Stimulated activated effector memory CD8-positive, alpha-beta T cell treated with anti-CD3 and anti-CD28 coated beads, Interleukin-12 subunit alpha, Interleukin-12 subunit beta, amount 100 ng/mL, for 72 hours (primary cell): ENCODE measurements at regions not wholly inside any gene's neighbourhood (a gene's known extent, or its start where the extent isn't known, plus 50 kb on each side); places are given as distances from the start of the nearest gene placed in this dataset.

Experiments used
- ATAC-seq: fragments of 150-1000 bp; cut with Tn5 transposase; 2 replicates; pipeline ENCODE4 v1.10.0; 2021
- DNase-seq, 2 donors: peaks; one replicate each; pipeline ENCODE4 v3.0.0; 2021 to 2022; ENCODE audit warnings: low spot score in 2 of 2
- H3K27ac Mint-ChIP-seq: one replicate; pipeline ENCODE4 v1.8.0; 2022; ENCODE audit warnings: mild to moderate bottlenecking, mixed read lengths
- H3K36me3 Mint-ChIP-seq: one replicate; pipeline ENCODE4 v1.8.0; 2022; ENCODE audit warnings: mild to moderate bottlenecking, mixed read lengths
- H3K4me1 Mint-ChIP-seq: one replicate; pipeline ENCODE4 v1.8.0; 2022; ENCODE audit warnings: mixed read lengths
- H3K4me3 Mint-ChIP-seq: one replicate; pipeline ENCODE4 v1.8.0; 2022; ENCODE audit warnings: mild to moderate bottlenecking, mixed read lengths
- H3K9me3 Mint-ChIP-seq: one replicate; pipeline ENCODE4 v1.8.0; 2022; ENCODE audit warnings: mixed read lengths

DNA sequence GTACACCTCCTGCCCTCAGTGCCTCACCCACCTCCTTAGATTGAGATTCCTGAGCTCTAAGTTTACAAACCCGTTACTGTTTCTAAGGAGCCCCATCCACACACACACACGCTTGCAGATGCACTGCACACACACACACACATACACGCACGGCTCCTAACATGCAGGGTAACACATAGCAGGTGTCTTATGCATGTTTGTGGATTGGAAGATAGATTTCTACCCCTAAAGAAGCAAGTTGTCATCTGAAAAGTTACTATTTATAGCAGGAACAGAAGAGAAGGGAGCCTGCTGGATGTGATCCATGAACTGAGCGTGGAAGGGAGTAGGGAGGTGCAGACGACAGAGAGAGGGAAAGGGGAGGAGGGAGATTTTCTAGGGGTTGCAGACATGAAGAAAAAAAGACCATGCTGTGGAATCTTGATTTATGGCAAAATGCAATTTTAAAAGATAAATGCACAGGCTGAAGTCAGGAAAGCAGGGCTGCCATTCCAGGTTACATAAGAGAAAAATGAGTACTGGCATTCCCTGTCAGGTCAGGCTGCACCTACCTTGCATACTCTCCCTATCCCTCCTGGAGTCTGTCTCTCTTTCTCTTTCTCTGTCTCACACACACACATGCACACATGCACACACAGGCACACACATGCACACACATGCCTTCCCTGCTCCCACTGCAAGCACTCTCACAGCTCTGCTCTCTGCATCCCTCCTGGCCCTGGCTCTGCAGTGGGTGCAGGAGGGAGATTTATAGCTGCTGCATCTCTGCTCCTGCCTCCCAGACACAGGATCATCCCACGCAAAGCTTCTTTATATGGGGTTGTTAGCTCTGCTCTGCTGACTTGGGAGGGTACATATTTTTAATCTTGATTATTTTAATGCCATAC is 192.6 kb upstream of the MYT1L start:
- ATAC-seq (no peak), DNase-seq (no peak)
- H3K36me3 Mint-ChIP-seq, result no peaks in the 10 kb centered on the region
- no peaks in the 10 kb centered on the region for H3K4me1 Mint-ChIP-seq
- peaks cover 4% of the 10 kb centered on the region for H3K9me3 Mint-ChIP-seq
- H3K4me3 Mint-ChIP-seq, result no peak overlapping the region
- H3K27ac Mint-ChIP-seq, result no peak overlapping the region

DNA sequence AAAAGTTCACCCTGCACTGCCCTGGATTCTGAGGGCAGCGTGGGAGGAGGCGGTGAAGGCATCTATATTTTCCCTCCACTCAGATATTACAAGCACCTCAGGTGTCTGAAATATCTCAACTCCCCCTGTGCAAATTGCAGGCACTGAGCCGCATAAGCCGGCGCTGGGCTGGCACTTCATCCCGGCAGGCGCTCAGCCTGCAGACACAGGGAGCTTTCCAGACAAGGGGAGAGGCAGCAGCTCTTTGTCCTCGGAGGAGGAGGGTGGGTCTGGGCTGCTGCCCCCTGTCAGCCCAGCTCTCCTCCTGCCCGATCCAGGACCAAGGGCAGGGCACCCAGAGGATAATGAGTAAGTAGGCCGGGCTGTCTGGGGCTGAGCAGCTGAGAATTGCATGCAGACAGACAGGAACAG is 189.3 kb upstream of the MYT1L start:
- DNase-seq, result no peak
- Mint-ChIP-seq H3K4me1 (no peaks in the 10 kb centered on the region), H3K27ac (no peak overlapping the region), H3K9me3 (peaks cover 4% of the 10 kb centered on the region), H3K4me3 (no peak overlapping the region), H3K36me3 (no peaks in the 10 kb centered on the region)
- ATAC-seq, result no peak

DNA sequence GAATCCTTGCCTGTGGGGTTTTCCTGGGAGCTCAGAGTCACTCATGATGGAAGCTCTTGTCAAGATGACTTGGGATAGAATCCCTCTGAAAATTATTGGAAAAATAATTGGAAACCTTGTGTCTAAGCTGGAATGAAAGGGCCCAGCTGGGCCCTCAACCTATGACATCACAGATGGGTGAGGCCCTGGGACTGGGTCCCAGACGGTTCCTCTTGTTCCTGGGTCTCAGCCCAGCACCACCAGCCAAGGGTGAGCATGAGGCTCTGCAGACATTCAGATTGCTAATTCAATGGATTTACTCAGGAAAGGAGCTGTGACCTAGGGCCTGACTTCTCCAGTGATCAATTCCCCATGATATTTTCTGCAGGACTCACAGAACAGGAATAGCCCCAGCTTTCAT is 188.3 kb upstream of the MYT1L start:
- ATAC-seq, result no peak
- Mint-ChIP-seq H3K9me3 (peaks cover 4% of the 10 kb centered on the region), H3K4me3 (no peak overlapping the region), H3K27ac (no peak overlapping the region), H3K4me1 (no peaks in the 10 kb centered on the region), H3K36me3 (no peaks in the 10 kb centered on the region)
- no peak for DNase-seq

DNA sequence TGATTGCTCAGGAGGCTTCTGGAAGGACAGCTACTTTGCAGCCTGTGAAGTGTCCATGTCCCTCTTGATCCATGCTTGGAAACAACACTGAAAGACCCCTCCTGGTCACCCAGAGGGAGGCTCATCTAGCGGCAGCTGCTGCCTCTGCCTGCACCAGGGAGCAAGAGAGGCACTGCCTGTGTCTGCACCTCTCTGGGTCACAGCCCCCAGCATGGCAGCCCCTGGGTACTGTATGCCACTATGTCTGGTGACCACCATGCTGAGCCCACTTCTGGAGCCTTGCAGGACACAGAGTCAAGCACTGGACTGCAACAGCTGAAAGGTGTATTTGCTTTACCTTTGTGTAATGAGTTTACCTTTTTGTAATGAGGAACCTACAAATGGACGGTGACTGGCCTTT is 186.3 kb upstream of the MYT1L start:
- Mint-ChIP-seq H3K9me3 (peaks cover 4% of the 10 kb centered on the region), H3K36me3 (no peaks in the 10 kb centered on the region), H3K4me1 (no peaks in the 10 kb centered on the region), H3K27ac (no peak overlapping the region), H3K4me3 (no peak overlapping the region)
- DNase-seq (no peak), ATAC-seq (no peak)

DNA sequence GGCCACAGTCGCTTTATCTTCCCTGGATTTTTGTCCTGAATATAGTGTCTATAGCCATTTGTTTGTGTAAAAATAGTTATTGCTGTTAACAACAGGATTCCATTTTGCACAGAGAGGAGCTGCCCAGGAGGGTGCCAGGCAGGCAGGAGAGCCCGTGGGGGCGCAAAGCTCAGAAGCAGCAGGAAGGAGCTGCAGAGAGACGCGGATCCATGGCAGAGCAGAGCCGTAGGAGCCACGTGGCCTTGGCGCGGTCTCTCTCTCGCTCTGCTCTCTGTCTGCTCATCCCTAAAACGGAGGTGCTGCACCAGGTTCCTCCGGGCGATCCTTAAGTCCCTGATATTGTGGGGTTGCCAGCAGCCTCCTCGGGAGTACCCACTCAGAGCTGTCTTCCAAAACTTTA is 185.3 kb upstream of the MYT1L start:
- Mint-ChIP-seq H3K27ac (no peak overlapping the region), H3K36me3 (no peaks in the 10 kb centered on the region)

DNA sequence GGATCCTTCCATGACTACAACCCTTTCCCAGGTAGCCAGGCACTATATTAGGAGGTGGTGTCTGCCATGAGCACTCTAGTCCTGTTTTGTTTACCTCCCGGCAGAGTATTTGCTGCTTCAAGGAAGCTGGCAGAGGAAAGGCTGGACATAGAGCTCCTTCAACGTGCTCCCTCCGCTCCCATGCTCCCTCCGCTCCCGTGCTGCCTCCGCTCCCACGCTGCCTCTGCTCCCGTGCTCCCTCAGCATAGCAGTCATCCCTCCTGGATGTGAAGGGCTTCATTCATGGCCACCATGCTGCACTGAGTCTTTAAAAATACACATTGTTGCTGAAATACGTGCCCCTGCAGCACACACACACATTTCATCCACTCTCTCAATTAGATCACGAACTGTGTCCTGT is 181.9 kb upstream of the MYT1L start:
- DNase-seq (no peak), ATAC-seq (no peak)
- H3K27ac Mint-ChIP-seq, result no peak overlapping the region
- H3K4me3 Mint-ChIP-seq, result no peak overlapping the region
- no peaks in the 10 kb centered on the region for H3K9me3 Mint-ChIP-seq
- no peaks in the 10 kb centered on the region for H3K4me1 Mint-ChIP-seq
- H3K36me3 Mint-ChIP-seq, result no peaks in the 10 kb centered on the region

More for the DNA sequence above, 185.3 kb upstream of the MYT1L start:
- DNase-seq (no peak), ATAC-seq (no peak)
- Mint-ChIP-seq H3K4me3 (no peak overlapping the region), H3K4me1 (no peaks in the 10 kb centered on the region), H3K9me3 (no peaks in the 10 kb centered on the region)

DNA sequence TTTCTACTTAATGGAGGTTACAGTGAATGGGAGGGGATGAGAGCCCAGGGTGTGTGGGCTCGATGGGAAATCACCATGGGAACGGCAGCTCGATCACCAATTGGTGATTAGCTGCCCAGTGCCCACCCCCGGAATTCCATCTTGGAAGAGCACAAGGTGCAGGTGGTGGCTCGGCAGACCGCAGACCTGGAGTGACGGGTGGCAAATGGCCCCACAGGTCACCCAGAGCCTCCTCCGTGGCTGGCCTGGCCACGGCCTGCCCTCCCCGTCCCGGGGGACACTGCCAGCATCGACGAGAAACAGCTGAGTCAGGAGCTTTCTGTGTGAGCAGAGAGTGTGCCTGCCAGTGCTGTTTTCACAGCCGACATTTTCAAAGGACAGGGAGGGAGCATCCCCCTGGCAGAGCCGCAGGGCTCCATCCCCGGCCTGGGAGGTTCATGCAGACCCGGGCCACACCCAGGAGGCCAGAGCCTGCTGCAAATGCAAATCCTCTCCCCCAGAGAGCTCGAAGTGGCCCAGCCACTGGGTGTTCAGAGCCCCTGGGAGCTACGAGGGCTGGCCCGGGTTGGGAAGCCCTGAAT is 176.4 kb upstream of the MYT1L start:
- Mint-ChIP-seq H3K36me3 (no peaks in the 10 kb centered on the region), H3K4me3 (no peak overlapping the region), H3K27ac (no peak overlapping the region), H3K9me3 (peaks cover 3% of the 10 kb centered on the region), H3K4me1 (no peaks in the 10 kb centered on the region)
- DNase-seq, result no peak
- ATAC-seq, result no peak

DNA sequence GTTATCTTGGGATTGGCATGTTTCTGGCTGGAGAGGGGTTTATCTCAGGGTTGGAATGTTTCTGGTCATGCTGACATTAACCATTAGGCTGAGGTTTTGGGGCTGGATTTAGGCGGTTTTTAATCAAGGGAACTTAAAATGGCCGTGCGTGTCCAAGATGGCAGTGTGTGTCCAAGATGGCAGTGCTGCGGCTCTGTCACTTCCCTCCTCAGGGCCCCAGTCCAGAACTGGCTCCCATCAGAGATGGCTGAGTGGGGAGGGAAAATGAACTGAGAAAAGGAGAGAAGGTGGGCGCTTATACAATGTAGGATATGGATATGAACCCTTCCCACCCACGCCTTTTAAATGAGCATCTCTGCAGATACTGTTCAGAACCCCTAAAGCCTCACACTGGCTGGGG is 175.5 kb upstream of the MYT1L start:
- H3K4me1 Mint-ChIP-seq, result no peaks in the 10 kb centered on the region
- no peak for DNase-seq
- H3K27ac Mint-ChIP-seq, result no peak overlapping the region
- H3K4me3 Mint-ChIP-seq, result no peak overlapping the region
- H3K36me3 Mint-ChIP-seq, result no peaks in the 10 kb centered on the region
- ATAC-seq, result no peak
- peaks cover 4% of the 10 kb centered on the region for H3K9me3 Mint-ChIP-seq

DNA sequence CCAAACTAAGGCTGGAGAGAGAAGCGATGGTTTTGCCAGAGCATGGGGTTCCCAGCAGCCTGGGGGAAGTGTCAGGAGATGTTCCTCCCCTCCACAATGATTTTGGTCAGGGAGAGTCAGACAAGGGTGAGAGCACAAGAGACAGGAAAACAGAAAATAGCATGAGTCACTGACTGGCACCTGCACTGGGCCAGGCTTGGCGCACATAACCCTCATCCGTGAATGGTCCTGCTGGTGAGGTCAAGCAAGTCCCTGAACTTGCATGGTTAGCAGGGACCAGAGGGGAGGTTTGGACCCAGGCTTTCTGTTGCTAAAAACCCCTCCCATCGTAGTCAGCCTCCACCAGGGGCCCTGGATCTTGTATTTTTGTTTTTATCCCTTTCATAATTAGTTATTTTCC is 174.5 kb upstream of the MYT1L start:
- H3K4me3 Mint-ChIP-seq, result no peak overlapping the region
- H3K27ac Mint-ChIP-seq, result no peak overlapping the region
- H3K4me1 Mint-ChIP-seq, result no peaks in the 10 kb centered on the region
- ATAC-seq, result no peak
- DNase-seq, result no peak
- peaks cover 5% of the 10 kb centered on the region for H3K9me3 Mint-ChIP-seq
- H3K36me3 Mint-ChIP-seq, result no peaks in the 10 kb centered on the region

DNA sequence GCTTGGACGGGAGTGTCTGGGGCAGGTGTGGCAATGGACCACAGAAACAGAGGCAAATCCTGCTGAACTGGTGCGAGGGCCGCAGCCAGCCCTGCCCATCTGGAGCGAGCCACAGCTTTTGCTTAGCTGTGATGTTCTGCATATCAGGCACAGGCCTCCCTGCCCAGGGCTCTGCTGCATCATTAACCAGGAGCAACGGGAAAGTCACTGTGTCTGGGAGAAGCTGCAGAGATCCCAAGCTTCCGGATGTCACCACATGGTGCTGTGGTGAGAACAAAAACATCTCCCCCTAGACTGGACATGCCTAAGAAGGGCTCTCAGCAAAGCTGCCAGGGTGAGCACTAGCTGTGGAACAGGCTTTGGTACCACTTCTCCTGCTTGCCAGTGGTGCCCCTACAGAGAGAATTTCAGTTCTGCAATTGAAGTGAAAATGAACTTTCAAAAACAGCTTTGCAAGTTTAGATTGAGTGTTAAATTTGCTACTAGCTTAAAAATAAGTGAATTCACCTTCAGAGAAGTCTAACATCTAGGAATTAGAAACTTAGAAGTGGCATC is 172.9 kb upstream of the MYT1L start:
- Mint-ChIP-seq H3K9me3 (peaks cover 5% of the 10 kb centered on the region), H3K36me3 (no peaks in the 10 kb centered on the region), H3K4me3 (no peak overlapping the region), H3K4me1 (no peaks in the 10 kb centered on the region), H3K27ac (no peak overlapping the region)
- ATAC-seq, result no peak
- no peak for DNase-seq

DNA sequence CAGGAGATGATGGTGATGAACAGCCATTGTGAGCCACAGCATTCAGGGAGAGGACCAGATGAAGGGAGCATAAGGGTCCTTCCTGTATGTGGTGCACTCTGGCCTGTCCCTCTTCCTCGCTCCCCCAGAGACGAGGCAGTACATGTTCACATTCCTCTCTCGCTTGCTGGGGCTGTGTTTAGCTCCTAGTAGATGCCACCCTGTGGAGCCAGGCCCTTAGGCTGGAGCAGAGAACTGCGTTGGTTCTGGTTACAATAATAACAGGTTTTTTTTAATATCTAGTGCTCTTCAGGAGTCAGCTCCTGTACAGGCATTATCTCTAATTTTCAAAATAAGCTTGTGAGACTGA is 171.1 kb upstream of the MYT1L start:
- DNase-seq, result no peak
- no peak for ATAC-seq
- Mint-ChIP-seq H3K4me1 (no peaks in the 10 kb centered on the region), H3K9me3 (peaks cover 5% of the 10 kb centered on the region), H3K4me3 (no peak overlapping the region), H3K27ac (no peak overlapping the region), H3K36me3 (no peaks in the 10 kb centered on the region)

DNA sequence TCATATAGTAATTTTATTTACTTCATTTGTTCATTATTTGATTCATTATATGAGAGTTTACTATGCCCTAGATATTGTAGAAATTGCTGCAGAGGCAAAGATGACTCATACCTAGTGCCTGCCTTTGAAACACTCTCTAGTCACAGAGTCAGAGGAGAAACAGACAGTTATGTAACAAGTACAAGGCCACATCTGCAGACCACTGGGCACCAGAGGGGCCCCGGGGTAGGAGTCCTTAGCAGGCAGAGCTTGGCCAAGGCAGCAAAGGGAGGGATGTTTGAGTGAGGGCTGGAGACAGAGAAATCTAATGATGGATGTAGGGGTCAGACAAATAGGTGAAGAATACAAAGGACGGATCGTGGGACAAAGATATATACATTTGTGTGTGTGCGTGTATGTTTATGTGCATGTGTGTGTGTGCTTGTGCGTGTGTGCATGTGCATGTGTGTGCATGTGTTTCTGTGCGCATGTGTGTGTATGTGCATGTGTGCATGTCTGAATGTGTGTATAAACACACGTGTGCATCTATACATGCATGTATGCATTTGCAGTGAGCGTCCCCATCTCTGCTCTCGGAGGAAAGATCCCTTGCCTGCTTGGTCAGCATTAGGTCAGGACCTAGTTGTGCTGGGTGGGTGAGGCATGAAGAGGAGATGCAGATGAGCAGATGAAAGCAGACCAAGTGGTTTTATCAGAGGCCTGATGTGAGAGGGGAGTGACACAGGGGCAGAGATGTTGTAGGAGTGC is 170.6 kb upstream of the MYT1L start:
- Mint-ChIP-seq H3K4me1 (no peaks in the 10 kb centered on the region), H3K4me3 (no peak overlapping the region), H3K36me3 (no peaks in the 10 kb centered on the region), H3K27ac (no peak overlapping the region), H3K9me3 (peaks cover 5% of the 10 kb centered on the region)
- ATAC-seq, result no peak
- peak in 1 of 2 donors; percentile 26 for DNase-seq

DNA sequence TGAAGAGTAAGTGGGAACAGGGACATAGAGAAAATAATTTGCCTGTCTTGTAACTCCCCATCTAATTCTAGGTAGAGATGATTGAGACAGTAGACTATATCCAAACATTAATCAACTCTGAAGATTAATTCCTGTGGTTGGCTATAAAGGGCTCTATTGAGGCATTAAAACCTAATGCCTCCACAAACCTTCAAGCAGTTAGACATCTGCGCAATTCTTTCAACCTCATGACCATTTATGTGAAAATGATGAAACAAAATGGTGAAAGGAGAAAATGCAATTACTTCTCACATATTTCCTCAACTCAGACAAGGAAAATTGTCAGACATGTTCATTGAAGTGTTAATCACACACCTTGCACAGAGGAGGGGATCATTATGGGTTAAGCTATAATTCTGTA is 164.5 kb upstream of the MYT1L start:
- H3K4me1 Mint-ChIP-seq, result no peaks in the 10 kb centered on the region

DNA sequence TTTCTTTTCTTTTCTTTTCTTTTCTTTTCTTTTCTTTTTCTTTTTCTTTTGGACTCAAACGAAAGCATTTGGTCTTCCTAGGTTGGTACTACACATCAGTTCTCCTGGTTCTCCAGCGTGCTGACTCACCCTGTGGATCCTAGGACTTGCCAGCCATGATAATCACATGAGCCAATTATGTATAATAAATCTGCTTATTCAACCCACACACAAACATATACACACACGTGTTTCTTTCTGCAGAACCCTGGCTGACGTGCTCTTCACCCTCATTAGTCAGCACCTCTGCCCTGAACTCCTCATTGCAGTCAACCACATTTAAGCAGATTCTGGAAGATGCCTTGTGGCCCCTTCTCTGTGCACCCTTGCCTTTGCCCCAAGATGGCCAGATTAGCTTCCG is 162.4 kb upstream of the MYT1L start:
- ATAC-seq, result no peak
- DNase-seq, result no peak
- Mint-ChIP-seq H3K27ac (no peak overlapping the region), H3K36me3 (no peaks in the 10 kb centered on the region), H3K4me1 (no peaks in the 10 kb centered on the region), H3K9me3 (peaks cover 10% of the 10 kb centered on the region), H3K4me3 (no peak overlapping the region)

More for the DNA sequence above, 164.5 kb upstream of the MYT1L start:
- no peak for ATAC-seq
- no peak for DNase-seq
- Mint-ChIP-seq H3K4me3 (no peak overlapping the region), H3K9me3 (peaks cover 6% of the 10 kb centered on the region), H3K27ac (no peak overlapping the region), H3K36me3 (no peaks in the 10 kb centered on the region)

DNA sequence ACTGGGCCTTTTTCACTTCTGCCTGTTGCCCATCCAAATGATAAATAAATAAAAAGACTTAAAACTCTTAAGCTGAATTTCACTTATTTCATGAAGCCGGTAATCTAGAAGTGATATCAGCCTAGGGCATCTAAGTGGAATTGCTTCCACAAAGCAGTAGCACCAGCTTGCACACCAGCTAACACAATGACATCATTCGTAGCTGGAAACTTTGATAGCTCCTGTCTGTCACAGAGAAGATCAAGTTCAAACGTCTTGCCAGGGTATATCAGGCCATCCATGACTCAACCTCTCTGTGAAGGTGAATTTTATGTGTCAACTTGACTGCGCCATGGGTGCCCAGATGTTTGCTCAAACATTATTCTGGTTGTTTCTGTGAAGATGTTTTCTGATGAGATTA is 161.7 kb upstream of the MYT1L start:
- DNase-seq (no peak), ATAC-seq (no peak)
- Mint-ChIP-seq H3K4me1 (no peaks in the 10 kb centered on the region), H3K9me3 (peaks cover 10% of the 10 kb centered on the region), H3K4me3 (no peak overlapping the region), H3K36me3 (no peaks in the 10 kb centered on the region), H3K27ac (no peak overlapping the region)
